ENCODE measurements at regions not wholly inside any gene's neighbourhood (a gene's known extent, or its start where the extent isn't known, plus 50 kb on each side); places are given as distances from the start of the nearest gene placed in this dataset.
A peak's percentile ranks its signal among the peaks of the same experiment; 100 is the strongest.

GRCh38 chr3:72630327-72630968, 217.8 kb downstream of the SHQ1 start:
- Histone ChIP-seq H3K27me3 (ENCODE audit: low read depth) (no peaks in the 10 kb centered on the region), H3K9me3 (no peaks in the 10 kb centered on the region), H3K27ac (no peak overlapping the region), H3K4me3 (no peak overlapping the region), H3K36me3 (no peaks in the 10 kb centered on the region), H3K4me1 (peaks cover 12% of the 10 kb centered on the region)
- ATAC-seq (no peak), DNase-seq (no peak)
- TF ChIP-seq CTCF (IDR thresholded peaks at IDR 0.05), result no peak
- intact Hi-C loops (cut with DNase I), result no loop called here

GRCh38 chr3:72629191-72629631, 219.0 kb downstream of the SHQ1 start:
- H3K4me3 ChIP-seq, result no peak overlapping the region
- no peak for TF ChIP-seq CTCF (IDR thresholded peaks at IDR 0.05)
- no peaks in the 10 kb centered on the region for H3K9me3 ChIP-seq
- intact Hi-C loops (cut with DNase I), result no loop called here
- no peaks in the 10 kb centered on the region for H3K36me3 ChIP-seq
- no peaks in the 10 kb centered on the region for H3K27me3 ChIP-seq (ENCODE audit: low read depth)
- DNase-seq (no peak), ATAC-seq (peak; percentile 60 to 65)
- H3K4me1 ChIP-seq, result peaks cover 12% of the 10 kb centered on the region
- no peak overlapping the region for H3K27ac ChIP-seq

- Histone ChIP-seq H3K27ac (no peak overlapping the region), H3K27me3 (ENCODE audit: low read depth) (no peaks in the 10 kb centered on the region), H3K36me3 (no peaks in the 10 kb centered on the region), H3K4me3 (no peak overlapping the region), H3K9me3 (no peaks in the 10 kb centered on the region), H3K4me1 (peaks cover 12% of the 10 kb centered on the region)
- no peak for TF ChIP-seq CTCF (IDR thresholded peaks at IDR 0.05)
- intact Hi-C loops (cut with DNase I), result no loop called here
- peak in 1 of 2 donors; percentile 29 for ATAC-seq
- DNase-seq, result no peak
These were observed 220.2 kb downstream of the SHQ1 start for GRCh38 chr3:72628065-72628464.

GRCh38 chr3:72627271-72627670, 221.0 kb downstream of the SHQ1 start:
- no peaks in the 10 kb centered on the region for H3K36me3 ChIP-seq
- no peaks in the 10 kb centered on the region for H3K9me3 ChIP-seq
- H3K4me1 ChIP-seq, result peaks cover 12% of the 10 kb centered on the region
- no peak overlapping the region for H3K27ac ChIP-seq
- no peaks in the 10 kb centered on the region for H3K27me3 ChIP-seq (ENCODE audit: low read depth)
- no peak for TF ChIP-seq CTCF (IDR thresholded peaks at IDR 0.05)
- ATAC-seq (no peak), DNase-seq (no peak)
- no peak overlapping the region for H3K4me3 ChIP-seq
- intact Hi-C loops (cut with DNase I), result no loop called here

GRCh38 chr3:72625602-72626337, 222.5 kb downstream of the SHQ1 start:
- no peak for TF ChIP-seq CTCF (IDR thresholded peaks at IDR 0.05)
- DNase-seq (no peak), ATAC-seq (peak in 1 of 2 donors; percentile 44)
- Histone ChIP-seq H3K4me3 (no peak overlapping the region), H3K27me3 (ENCODE audit: low read depth) (no peaks in the 10 kb centered on the region), H3K27ac (no peak overlapping the region), H3K36me3 (no peaks in the 10 kb centered on the region), H3K4me1 (peaks cover 12% of the 10 kb centered on the region), H3K9me3 (no peaks in the 10 kb centered on the region)
- intact Hi-C loops (cut with DNase I), result no loop called here
